BJ (cell line): ENCODE measurements at regions not wholly inside any gene's neighbourhood (a gene's known extent, or its start where the extent isn't known, plus 50 kb on each side); places are given as distances from the start of the nearest gene placed in this dataset.

Experiments
- CTCF ChIA-PET: fragments of 350-600 bp; formaldehyde crosslinking; extraction: SDS; loops from one replicate; lab custom pipeline; 2021; ENCODE audit warnings: antibody characterized with exemption, inconsistent platforms; lab: Yijun Ruan, JAX
- POLR2A ChIA-PET: fragments of 300-600 bp; sonication (Branson Sonifier 250); formaldehyde crosslinking; extraction: SDS; loops from one replicate; lab custom pipeline; 2021; ENCODE audit warnings: antibody characterized with exemption; lab: Charles Lee
- DNase-seq: peaks from one replicate; pipeline ENCODE4 v3.0.0-alpha.2; 2011; ENCODE audit warnings: low read depth
- H3K27me3 ChIP-seq: 2 replicates; pipeline ENCODE4 v1.6.0; 2011; ENCODE audit warnings: low read length; ENCODE audit not compliant: control insufficient read depth, insufficient read depth
- H3K36me3 ChIP-seq: 2 replicates; pipeline ENCODE4 v1.5.1; 2011; ENCODE audit warnings: low read length; ENCODE audit not compliant: control insufficient read depth, insufficient read depth
- H3K4me3 ChIP-seq: 2 replicates; pipeline ENCODE4 v1.5.1; 2011; ENCODE audit warnings: low read depth, mild to moderate bottlenecking, control low read depth, low read length
- CTCF ChIP-seq: IDR thresholded peaks from 2 replicates; pipeline ENCODE4 v1.5.1; 2011; ENCODE audit warnings: low read depth, mild to moderate bottlenecking, control low read depth, inconsistent platforms, low read length, moderate library complexity; ENCODE audit not compliant: insufficient read depth

- Histone ChIP-seq H3K4me3 (no peak overlapping the region), H3K27me3 (no peaks in the 10 kb centered on the region), H3K36me3 (no peaks in the 10 kb centered on the region)
- ChIA-PET CTCF (no interaction called here), POLR2A (no interaction called here)
- TF ChIP-seq CTCF: no peak
- DNase-seq: no peak
Observed at GRCh38 chr10:129074939-129075338, 392.1 kb upstream of the MGMT start.

- ChIA-PET CTCF (no interaction called here), POLR2A (no interaction called here)
- no peaks in the 10 kb centered on the region for H3K27me3 ChIP-seq
- no peak overlapping the region for H3K4me3 ChIP-seq
- TF ChIP-seq CTCF: no peak
- H3K36me3 ChIP-seq: no peaks in the 10 kb centered on the region
- DNase-seq: no peak
Observed at GRCh38 chr10:129075508-129075907, 391.5 kb upstream of the MGMT start.

- ChIA-PET POLR2A (no interaction called here), CTCF (no interaction called here)
- TF ChIP-seq CTCF: no peak
- DNase-seq: no peak
- Histone ChIP-seq H3K27me3 (no peaks in the 10 kb centered on the region), H3K4me3 (no peak overlapping the region), H3K36me3 (no peaks in the 10 kb centered on the region)
Observed at GRCh38 chr10:129075927-129076326, 391.1 kb upstream of the MGMT start.

GRCh38 chr10:129078346-129078745, 388.7 kb upstream of the MGMT start:
- POLR2A ChIA-PET: no interaction called here
- DNase-seq: no peak
- Histone ChIP-seq H3K4me3 (no peak overlapping the region), H3K27me3 (no peaks in the 10 kb centered on the region), H3K36me3 (no peaks in the 10 kb centered on the region)
- no peak for TF ChIP-seq CTCF
- CTCF ChIA-PET: interaction anchor here (1.2 kb wide), 1 partner anchor 8 kb away, joined by 3 read pairs; no protein-coding TSS in a partner anchor

GRCh38 chr10:129078746-129079145, 388.3 kb upstream of the MGMT start:
- no peak for TF ChIP-seq CTCF
- Histone ChIP-seq H3K27me3 (no peaks in the 10 kb centered on the region), H3K4me3 (no peak overlapping the region), H3K36me3 (no peaks in the 10 kb centered on the region)
- POLR2A ChIA-PET: no interaction called here
- CTCF ChIA-PET: interaction anchor here (1.2 kb wide), 1 partner anchor 8 kb away, joined by 3 read pairs; no protein-coding TSS in a partner anchor
- no peak for DNase-seq
